K562 (cell line): ENCODE measurements at regions not wholly inside any gene's neighbourhood (a gene's known extent, or its start where the extent isn't known, plus 50 kb on each side); places are given as distances from the start of the nearest gene placed in this dataset.

Source experiments
- ATAC-seq: fragments of 200-7000 bp; cut with Tn5 transposase; 3 replicates; pipeline ENCODE4 v1.9.1; 2020; ENCODE audit warnings: moderate library complexity
- BruUV-seq: library from RNA; stranded (reverse); fragments of 400-500 nt; replicated peaks from 2 replicates; lab custom pipeline; 2021; lab: Mats Ljungman, UMichigan
- CTCF ChIA-PET: fragments of 300-600 bp; formaldehyde crosslinking; extraction: SDS; loops from one replicate; lab custom pipeline; 2021; ENCODE audit warnings: low intra/inter-chr PET ratio; lab: Yijun Ruan, JAX
- POLR2A ChIA-PET: fragments of 300-600, 350-650 bp; sonication (Branson Sonifier 250); formaldehyde crosslinking; extraction: SDS; loops from one replicate; lab custom pipeline; 2021; ENCODE audit warnings: antibody characterized with exemption, inconsistent platforms; lab: Yijun Ruan, JAX
- DNase-seq, 4 experiments: peaks; one replicate each; pipeline versions ENCODE4 v3.0.0 to v3.0.0-alpha.2; 2011 to 2018; ENCODE audit warnings: low spot score in 3 of 4, mixed read lengths in 3 of 4; ENCODE audit errors: extremely low read depth in 1 of 4
- FAIRE-seq: peaks from 2 replicates; lab custom pipeline; 2011; peaks lifted over from hg19 to GRCh38; lab: Jason Lieb, UNC
- H2AFZ ChIP-seq: 2 replicates; pipeline ENCODE4 v1.6.0; 2011; ENCODE audit warnings: low read depth, low read length, control low read depth, inconsistent platforms
- H3K27ac ChIP-seq: fragments of 200-600 bp; 3 replicates; pipeline ENCODE4 v1.8.0; 2011; ENCODE audit warnings: low read depth, mild to moderate bottlenecking, control low read depth, inconsistent platforms, low read length, moderate library complexity, mixed read lengths; ENCODE audit errors: extremely low read depth
- H3K27me3 ChIP-seq, 2 experiments: fragments of 300-600 bp in 1 of 2; 2 replicates in 1 of 2; 3 replicates in 1 of 2; pipeline versions ENCODE4 v1.6.0 to v1.8.0; 2011; ENCODE audit warnings: inconsistent platforms in 2 of 2, low read length in 2 of 2, mild to moderate bottlenecking in 1 of 2, mixed read lengths in 1 of 2, moderate library complexity in 1 of 2; ENCODE audit not compliant: control insufficient read depth in 2 of 2, insufficient read depth in 2 of 2
- H3K36me3 ChIP-seq: fragments of 300-600 bp; 3 replicates; pipeline ENCODE4 v1.8.0; 2011; ENCODE audit warnings: mild to moderate bottlenecking, low read length, inconsistent platforms; ENCODE audit not compliant: control insufficient read depth, insufficient read depth
- H3K4me1 ChIP-seq, 2 experiments: fragments of 200-600 bp in 1 of 2; replicated peaks in 1 of 2; 2 replicates in 1 of 2; 3 replicates in 1 of 2; pipeline versions ENCODE4 v1.5.1 to v1.8.0; 2011; ENCODE audit warnings: inconsistent platforms in 2 of 2, low read length in 2 of 2, mild to moderate bottlenecking in 1 of 2, mixed read lengths in 1 of 2, moderate library complexity in 1 of 2; ENCODE audit not compliant: control insufficient read depth in 2 of 2, insufficient read depth in 2 of 2
- H3K4me2 ChIP-seq: 2 replicates; pipeline ENCODE4 v1.6.1; 2011; ENCODE audit warnings: low read length, control low read depth, inconsistent platforms, mixed read lengths; ENCODE audit not compliant: insufficient read depth
- H3K4me3 ChIP-seq: fragments of 200-600 bp; sonication (generic), shearing (Covaris generic); 2 replicates; pipeline ENCODE4 v1.5.1; 2016; ENCODE audit warnings: control low read depth, inconsistent platforms
- H3K79me2 ChIP-seq: fragments of 200-600 bp; 3 replicates; pipeline ENCODE4 v1.8.0; 2011; ENCODE audit warnings: low read length, inconsistent platforms; ENCODE audit not compliant: control insufficient read depth, insufficient read depth
- H3K9ac ChIP-seq, 2 experiments: 2 replicates each; pipeline versions ENCODE4 v1.6.0 to v1.6.1; 2011; ENCODE audit warnings: low read depth in 2 of 2, low read length in 2 of 2, control low read depth in 1 of 2, inconsistent platforms in 1 of 2, mild to moderate bottlenecking in 1 of 2, mixed read lengths in 1 of 2; ENCODE audit not compliant: insufficient read depth in 1 of 2
- H3K9me1 ChIP-seq: one replicate; pipeline ENCODE4 v1.6.0; 2011; ENCODE audit warnings: inconsistent platforms, mild to moderate bottlenecking, low read length, moderate library complexity; ENCODE audit not compliant: control insufficient read depth, insufficient read depth
- H3K9me3 ChIP-seq: replicated peaks from 2 replicates; pipeline ENCODE4 v1.5.1; 2011; ENCODE audit warnings: low read depth, low read length, inconsistent platforms; ENCODE audit not compliant: control insufficient read depth, insufficient read depth
- H4K20me1 ChIP-seq: replicated peaks from 2 replicates; pipeline ENCODE4 v1.6.1; 2011; ENCODE audit warnings: low read length, inconsistent platforms, mixed read lengths; ENCODE audit not compliant: control insufficient read depth, insufficient read depth
- HIVEP1 ChIP-seq: fragments of 250-450 bp; sonication (Bioruptor Pico); IDR thresholded peaks from 2 replicates; pipeline ENCODE4 v1.4.0; 2020; ENCODE audit warnings: mild to moderate bottlenecking
- HNRNPL ChIP-seq: fragments of 200-400 bp; formaldehyde crosslinking; IDR thresholded peaks from 2 replicates; pipeline ENCODE4 v1.6.1; 2017; ENCODE audit warnings: low read depth, mild to moderate bottlenecking, low read length
- ID3 ChIP-seq, 2 experiments: fragments of 250-450 bp in 1 of 2; fragments of 450-650 bp in 1 of 2; sonication (Bioruptor Pico) in 1 of 2; IDR thresholded peaks; 2 replicates each; pipeline versions ENCODE4 v1.6.1 to v1.8.0; 2016 to 2021; ENCODE audit warnings: mild to moderate bottlenecking in 2 of 2, moderate library complexity in 2 of 2, missing compliant biosample characterization in 1 of 2, missing genetic modification characterization in 1 of 2
- KAT7 ChIP-seq: sonication (generic); formaldehyde crosslinking; IDR thresholded peaks from 2 replicates; pipeline ENCODE4 v1.8.0; 2022; ENCODE audit warnings: missing genetic modification reagents, mild to moderate bottlenecking, borderline replicate concordance
- KDM5B ChIP-seq: fragments of 200-600 bp; sonication (generic); IDR thresholded peaks from 2 replicates; pipeline ENCODE4 v1.6.1; 2012; ENCODE audit warnings: low read depth, mild to moderate bottlenecking, moderate library complexity, low read length, control low read depth, inconsistent platforms; ENCODE audit not compliant: insufficient replicate concordance
- NR0B1 ChIP-seq: fragments of 450-650 bp; IDR thresholded peaks from one replicate; pipeline ENCODE4 v1.6.1; 2018; ENCODE audit warnings: mild to moderate bottlenecking, moderate library complexity; ENCODE audit not compliant: partially characterized antibody
- SMC3 ChIP-seq: conservative IDR thresholded peaks from 2 replicates; pipeline ENCODE4 v1.6.1; 2011; ENCODE audit warnings: low read depth, low read length, improper control_type of control experiment; ENCODE audit not compliant: insufficient read depth
- ZBTB8A ChIP-seq: fragments of 450-650 bp; IDR thresholded peaks from 2 replicates; pipeline ENCODE4 v1.6.1; 2018; ENCODE audit warnings: mild to moderate bottlenecking, moderate library complexity; ENCODE audit not compliant: partially characterized antibody
- ZNF217 ChIP-seq: sonication (generic); formaldehyde crosslinking; IDR thresholded peaks from 2 replicates; pipeline ENCODE4 v1.8.0; 2022; ENCODE audit warnings: mild to moderate bottlenecking, missing genetic modification reagents
- ZNF551 ChIP-seq: fragments of 250-450 bp; sonication (Bioruptor Pico); IDR thresholded peaks from 2 replicates; pipeline ENCODE4 v1.5.0; 2021; ENCODE audit warnings: mild to moderate bottlenecking, moderate library complexity
- ZNF589 ChIP-seq: fragments of 200-800 bp; sonication (Bioruptor generic); IDR thresholded peaks from 2 replicates; pipeline ENCODE4 v1.6.1; 2016; ENCODE audit warnings: low read depth, missing genetic modification characterization, missing compliant biosample characterization
- WGBS: fragments of 100-300 bp; shearing (Covaris generic); methylation state at CpG from one replicate; pipeline ENCODE4 v1.1.6; 2016; ENCODE audit warnings: low coverage, mixed read lengths; ENCODE audit not compliant: insufficient coverage; ENCODE audit errors: missing lambda C conversion rate; 5-methylcytosine and 5-hydroxymethylcytosine counted together
- in situ Hi-C: fragments of 300-500 bp; cut with MboI; formaldehyde crosslinking; loops from 4 replicates; pipeline ENCODE4 v1.15.0; 2018; ENCODE audit warnings: inconsistent platforms, mixed read lengths
- intact Hi-C: fragments of 100-400 bp; cut with micrococcal nuclease; formaldehyde crosslinking; loops from 2 replicates; pipeline ENCODE4 v1.14.2; 2022

DNA sequence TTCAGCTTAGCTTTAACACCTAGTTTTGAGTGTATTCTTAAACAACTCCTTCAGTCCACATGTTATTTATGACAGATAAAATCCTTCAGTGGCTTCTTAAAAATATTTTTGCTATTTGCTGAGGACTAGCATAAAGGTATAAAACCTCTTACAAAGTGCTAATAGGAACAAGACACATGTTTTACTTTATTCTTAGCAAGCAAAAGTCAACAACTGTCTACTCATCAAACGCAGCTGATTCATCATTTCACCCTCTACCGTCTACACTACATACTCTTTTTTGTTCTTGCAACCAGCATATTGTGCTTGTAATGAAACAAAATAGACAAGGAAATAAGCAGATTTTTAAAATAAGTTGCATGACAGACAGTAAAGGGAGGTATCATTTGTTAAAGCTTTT, 319.7 kb downstream of the SNX13 start:
- Histone ChIP-seq H3K27ac (no peak overlapping the region), H3K9ac (no peak overlapping the region), H3K9me1 (no peaks in the 10 kb centered on the region), H3K79me2 (no peaks in the 10 kb centered on the region), H2AFZ (no peak overlapping the region), H3K4me3 (no peak overlapping the region), H4K20me1 (no peaks in the 10 kb centered on the region), H3K4me1 (no peaks in the 10 kb centered on the region), H3K27me3 (no peaks in the 10 kb centered on the region), H3K9me3 (no peaks in the 10 kb centered on the region), H3K4me2 (no peak overlapping the region), H3K36me3 (no peaks in the 10 kb centered on the region)
- POLR2A ChIA-PET = no interaction called here
- no peak for TF ChIP-seq ZBTB8A
- no peak for TF ChIP-seq SMC3
- no peak for TF ChIP-seq ZNF551
- no peak for TF ChIP-seq KAT7 (CRISPR knock-in tag)
- TF ChIP-seq HNRNPL = no peak
- TF ChIP-seq ZNF589 (CRISPR knock-in tag) = no peak
- no peak for TF ChIP-seq HIVEP1
- TF ChIP-seq ID3 (CRISPR knock-in tag; IDR thresholded peaks at IDR 0.05) = no peak
- no peak for TF ChIP-seq ID3 (tag; IDR thresholded peaks at IDR 0.05)
- TF ChIP-seq NR0B1 = no peak
- TF ChIP-seq ZNF217 (CRISPR knock-in tag) = no peak
- TF ChIP-seq KDM5B = no peak
- CTCF ChIA-PET = no interaction called here
- ATAC-seq = no peak
- in situ Hi-C loops (no loop called here), intact Hi-C loops (no loop called here)
- BruUV-seq = no TSS peak
- WGBS = 0% methylated on average over 2 of the region's 2 CpGs
- FAIRE-seq = no peak
- DNase-seq = no peak
